HuH-7 (cell line): ENCODE measurements at regions not wholly inside any gene's neighbourhood (a gene's known extent, or its start where the extent isn't known, plus 50 kb on each side); places are given as distances from the start of the nearest gene placed in this dataset.

Experiments used
- DNase-seq: peaks from one replicate; pipeline ENCODE4 v3.0.0; 2011; ENCODE audit warnings: low spot score

- DNase-seq: no peak
Measured at GRCh38 chr2:235170016-235170415, 218.2 kb downstream of the SH3BP4 start.

DNA sequence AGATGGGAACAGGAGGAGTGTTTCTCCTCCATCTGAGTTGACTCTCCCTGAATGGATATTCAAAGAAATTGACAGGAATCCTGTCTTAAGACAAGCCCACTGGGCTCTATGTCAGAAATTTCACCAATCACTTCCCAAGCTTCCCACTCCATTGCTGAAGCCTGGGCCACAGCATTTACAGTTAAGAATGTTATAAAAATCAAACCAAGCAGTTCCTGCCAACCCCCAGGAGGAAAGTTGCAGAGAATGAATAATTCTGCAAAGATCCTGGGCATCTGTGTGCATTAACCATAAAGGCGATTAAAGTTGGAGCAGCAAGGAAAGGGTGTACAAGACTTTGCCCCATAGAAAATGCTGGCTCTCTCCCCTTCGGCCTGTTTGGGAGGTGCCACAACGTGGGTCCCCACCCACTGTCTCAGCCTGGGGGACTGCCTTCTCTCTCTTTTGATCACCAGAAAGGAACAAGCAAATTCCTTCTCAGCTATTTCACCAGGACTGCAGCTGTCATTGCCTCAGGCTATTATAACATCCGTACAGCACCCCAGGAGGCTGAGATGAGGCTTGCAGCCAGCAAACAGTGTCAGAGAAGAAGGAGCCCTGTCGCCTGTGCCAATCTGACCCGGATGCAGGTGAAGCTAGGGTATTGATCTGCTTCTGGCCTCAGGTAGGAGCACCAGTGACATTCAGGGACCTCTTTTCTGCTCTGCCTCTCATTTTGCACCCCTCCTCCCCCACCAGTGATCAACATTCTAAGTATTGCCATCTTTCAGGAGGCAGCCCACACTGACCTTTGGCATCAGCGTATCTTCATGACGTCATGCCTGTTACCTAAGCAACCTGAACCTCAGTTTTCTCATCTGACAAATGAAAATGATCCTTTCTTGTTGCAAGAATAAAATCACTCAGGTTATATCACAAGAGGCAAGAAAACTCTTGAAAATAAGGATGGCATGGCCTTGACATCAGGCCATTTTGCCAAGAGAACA is 219.0 kb downstream of the SH3BP4 start:
- DNase-seq: peak; percentile 23

GRCh38 chr2:235171550-235172031 is 219.8 kb downstream of the SH3BP4 start:
- no peak for DNase-seq

GRCh38 chr2:235180642-235181041 is 228.8 kb downstream of the SH3BP4 start:
- DNase-seq: no peak

DNA sequence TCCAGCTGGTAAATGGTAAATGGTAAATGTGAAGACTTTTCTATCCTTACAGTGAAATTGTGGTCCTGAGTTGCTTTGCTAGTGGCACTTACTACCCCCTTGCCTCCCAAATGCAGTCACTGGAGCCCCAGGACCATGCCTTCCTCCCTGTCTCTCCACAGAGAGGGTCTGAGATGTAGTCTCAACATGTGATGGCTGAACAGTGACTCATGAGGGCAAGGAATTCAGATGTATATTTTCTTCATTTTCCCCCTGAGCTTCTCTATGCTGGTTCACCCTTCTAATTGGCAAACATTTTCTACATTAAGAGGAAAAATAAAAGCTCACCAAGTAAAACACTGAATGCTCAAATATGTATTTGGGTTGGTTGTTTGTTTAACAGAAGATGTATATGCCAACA is 232.0 kb downstream of the SH3BP4 start:
- DNase-seq: no peak

- no peak for DNase-seq
Measured at GRCh38 chr2:235187806-235188205, 236.0 kb downstream of the SH3BP4 start.

- no peak for DNase-seq
Measured at GRCh38 chr2:235191486-235191885, 239.7 kb downstream of the SH3BP4 start.

GRCh38 chr2:235191978-235192377 is 240.2 kb downstream of the SH3BP4 start:
- DNase-seq: no peak

GRCh38 chr2:235194351-235194750 is 242.5 kb downstream of the SH3BP4 start:
- no peak for DNase-seq

- no peak for DNase-seq
Measured at GRCh38 chr2:235194836-235195235, 243.0 kb downstream of the SH3BP4 start.

DNA sequence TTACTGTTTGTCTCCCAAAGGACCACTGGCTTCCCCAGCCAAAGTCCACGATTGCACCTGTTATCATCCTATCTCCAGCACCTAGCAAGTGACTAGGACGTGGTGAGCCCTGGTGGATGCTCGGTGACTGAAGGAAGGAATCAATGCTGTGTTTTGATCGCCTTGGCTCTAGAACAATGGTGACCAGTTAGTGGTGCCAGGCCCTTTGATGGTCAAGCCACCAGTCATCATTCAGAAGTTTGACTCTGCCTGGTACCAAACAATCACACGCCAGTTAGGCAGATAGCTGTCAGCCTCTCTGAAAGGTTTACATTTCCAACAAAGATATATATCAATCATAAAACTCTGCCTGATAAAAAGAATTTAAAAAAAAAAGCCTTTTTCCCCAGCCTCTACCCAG is 244.1 kb downstream of the SH3BP4 start:
- DNase-seq: no peak

- no peak for DNase-seq
Measured at GRCh38 chr2:235199128-235199527, 247.3 kb downstream of the SH3BP4 start.

DNA sequence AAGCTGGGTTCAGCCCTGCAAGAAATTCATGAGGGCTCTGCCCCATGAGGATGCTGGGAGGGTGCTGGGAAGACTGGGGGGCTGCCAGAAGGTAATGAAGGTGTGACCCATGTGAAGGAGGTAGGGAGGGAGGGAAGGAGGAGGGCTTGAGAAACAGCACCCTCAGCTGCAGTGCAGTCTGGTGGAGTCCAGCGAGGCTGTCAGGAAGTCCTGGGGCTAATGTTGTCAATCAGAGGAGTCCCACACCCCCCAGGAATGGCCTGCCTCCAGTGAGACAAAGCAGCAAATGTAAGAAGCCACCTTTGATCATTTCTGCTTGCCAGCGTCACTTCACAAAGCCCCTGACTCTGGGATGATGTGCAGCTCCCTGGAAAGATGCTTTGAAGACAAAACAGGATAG is 248.4 kb downstream of the SH3BP4 start:
- no peak for DNase-seq

GRCh38 chr2:235201756-235202155 is 249.9 kb downstream of the SH3BP4 start:
- DNase-seq: no peak

DNA sequence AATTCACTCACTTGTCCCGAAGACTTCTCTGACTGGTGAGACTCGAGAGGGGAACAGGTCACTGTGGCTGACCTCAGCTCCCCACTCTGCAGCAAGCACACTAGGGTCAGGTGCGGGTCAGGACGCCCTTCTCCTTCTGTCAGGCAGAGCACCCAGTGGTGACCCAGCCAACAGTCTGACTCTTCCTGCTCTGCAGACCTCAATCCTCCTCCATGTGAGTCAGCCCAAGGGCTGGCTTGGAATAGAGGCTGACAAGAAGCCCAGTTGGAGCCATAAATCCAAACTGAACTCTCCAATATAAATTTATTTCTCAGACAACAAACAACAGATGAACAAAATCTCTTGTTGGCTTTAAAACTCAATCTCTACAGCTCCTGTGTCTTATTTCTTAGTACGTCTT is 253.1 kb downstream of the SH3BP4 start:
- no peak for DNase-seq

DNA sequence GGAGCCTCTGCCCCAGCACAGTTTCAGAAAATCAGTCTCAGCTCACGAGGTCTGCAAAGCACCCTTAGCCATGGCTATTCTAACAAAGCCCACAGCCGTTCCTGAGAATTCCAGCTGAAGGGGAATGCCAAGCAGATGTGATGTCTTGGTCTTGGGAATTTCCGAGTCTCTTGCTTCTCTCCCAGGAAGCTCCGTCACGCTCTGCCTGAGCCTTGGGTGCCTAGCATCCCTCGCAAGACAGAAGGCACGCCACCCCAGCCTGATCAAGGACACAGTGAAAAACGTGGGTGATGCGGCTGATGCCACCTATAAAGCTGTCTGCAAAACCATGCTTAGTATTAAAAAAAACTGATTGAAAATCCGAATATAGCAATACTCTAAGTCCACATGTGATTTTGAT is 254.6 kb downstream of the SH3BP4 start:
- DNase-seq: no peak

GRCh38 chr2:235206980-235207579 is 255.3 kb downstream of the SH3BP4 start:
- DNase-seq: no peak

DNA sequence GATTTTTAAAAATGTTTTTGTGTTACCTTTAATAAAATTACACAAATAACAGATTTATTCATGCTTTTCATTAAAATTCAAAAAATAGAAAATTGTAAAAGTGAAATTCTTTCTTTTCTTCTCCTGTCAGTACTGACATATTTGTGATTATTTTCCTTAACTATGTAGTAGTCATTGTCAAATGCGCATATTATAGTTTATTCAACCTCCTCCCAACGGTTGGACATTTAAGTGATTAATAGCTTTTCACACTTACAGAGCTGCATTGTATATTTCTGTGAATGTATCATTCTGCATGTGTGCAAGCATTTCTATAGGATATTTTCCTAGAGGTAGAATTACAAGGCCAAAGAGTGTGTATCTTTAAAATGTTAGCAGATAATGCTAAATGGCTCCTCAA is 259.2 kb downstream of the SH3BP4 start:
- DNase-seq: no peak

GRCh38 chr2:235212501-235213158 is 260.8 kb downstream of the SH3BP4 start:
- DNase-seq: no peak

GRCh38 chr2:235215248-235215647 is 263.4 kb downstream of the SH3BP4 start:
- no peak for DNase-seq

DNA sequence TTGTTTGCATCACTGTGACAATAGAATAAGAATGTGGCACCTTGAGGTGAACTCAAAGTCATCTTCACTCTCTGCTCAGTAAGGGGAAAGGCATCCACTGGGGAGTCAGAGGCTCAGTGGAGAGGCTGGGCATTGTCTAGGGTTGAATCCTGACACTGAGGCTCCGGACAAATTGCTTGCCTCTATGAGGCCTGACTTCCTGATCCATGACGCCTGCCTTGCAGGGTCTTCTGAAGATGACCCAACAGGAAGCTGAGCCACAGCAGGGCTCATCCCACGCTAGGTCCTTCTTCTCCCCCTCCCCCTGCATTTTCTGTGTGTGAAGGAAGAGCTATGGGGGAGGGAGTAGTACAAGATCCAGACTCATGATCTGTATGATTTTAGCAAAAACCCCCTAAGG is 265.1 kb downstream of the SH3BP4 start:
- DNase-seq: no peak

DNA sequence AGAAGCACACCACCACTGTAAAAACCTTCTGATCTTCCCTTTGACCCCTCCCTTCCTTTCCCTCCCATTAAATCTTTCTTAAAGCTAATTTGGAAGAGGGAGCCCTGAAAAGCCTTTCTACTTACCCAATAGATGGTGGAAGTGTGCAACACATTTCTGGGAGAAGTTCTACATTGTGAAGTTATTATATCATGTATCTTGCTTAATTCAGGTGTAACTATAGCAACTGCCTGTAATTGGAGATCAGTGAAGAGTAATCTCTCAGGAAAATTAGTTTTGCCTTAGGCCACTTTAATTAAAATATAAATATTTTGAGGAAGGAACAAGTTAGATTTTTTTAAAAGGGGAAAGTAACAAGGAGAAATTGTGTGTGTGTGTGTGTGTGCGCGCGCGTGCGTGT is 266.0 kb downstream of the SH3BP4 start:
- no peak for DNase-seq

DNA sequence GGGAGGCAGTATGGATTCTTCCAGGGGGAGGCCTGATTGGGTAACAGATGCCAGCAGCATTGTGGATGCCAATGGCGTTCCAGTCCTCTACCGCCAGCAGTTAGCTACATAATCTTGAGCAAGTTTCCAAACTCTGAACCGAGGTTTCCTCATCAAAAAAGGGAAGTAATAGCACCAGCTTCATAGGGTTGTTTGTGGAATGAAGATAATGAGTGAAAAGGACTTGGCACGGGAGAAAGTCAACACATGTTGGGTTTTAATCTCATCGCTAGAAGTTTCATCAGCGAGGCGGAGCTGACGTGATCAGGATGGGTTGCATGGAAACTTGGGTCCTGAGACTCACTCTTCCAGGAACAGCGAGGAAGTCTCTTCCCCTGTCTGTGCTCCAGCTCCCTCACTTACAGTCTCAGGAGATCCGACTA is 266.7 kb downstream of the SH3BP4 start:
- no peak for DNase-seq
